ENCODE measurements at regions not wholly inside any gene's neighbourhood (a gene's known extent, or its start where the extent isn't known, plus 50 kb on each side); places are given as distances from the start of the nearest gene placed in this dataset.
"Not testable (repeated sequence)": the region's sequence is repeated elsewhere in the genome, so short reads cannot be mapped to it uniquely, and the experiment has no call there.

DNA sequence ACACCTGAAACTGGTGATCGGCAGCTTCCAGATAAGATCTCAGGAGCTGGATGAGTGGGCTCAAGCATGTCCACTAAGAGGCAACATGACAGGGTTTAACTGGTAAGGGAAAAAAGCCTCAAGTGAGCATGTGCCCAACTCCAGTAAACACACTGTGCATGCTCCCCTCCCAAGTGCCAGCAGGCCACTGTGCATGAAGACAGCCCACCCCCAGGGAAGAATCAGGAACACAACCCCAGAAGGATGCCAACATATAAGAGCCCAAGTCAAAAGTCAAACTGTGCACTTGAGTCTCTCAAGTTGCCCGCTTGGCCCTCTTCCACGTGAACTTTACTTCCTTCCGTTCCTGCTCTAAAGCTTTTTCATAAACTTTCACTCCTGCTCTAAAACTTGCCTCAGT, 311.3 kb upstream of the PRKD1 start:
- Mint-ChIP-seq H3K27me3 (no peaks in the 10 kb centered on the region), H3K36me3 (ENCODE audit: low read depth) (no peaks in the 10 kb centered on the region), H3K27ac (no peak overlapping the region), H3K4me1 (ENCODE audit: low read depth) (no peaks in the 10 kb centered on the region), H3K9me3 (no peaks in the 10 kb centered on the region), H3K4me3 (no peak overlapping the region)
- DNase-seq: no peak

DNA sequence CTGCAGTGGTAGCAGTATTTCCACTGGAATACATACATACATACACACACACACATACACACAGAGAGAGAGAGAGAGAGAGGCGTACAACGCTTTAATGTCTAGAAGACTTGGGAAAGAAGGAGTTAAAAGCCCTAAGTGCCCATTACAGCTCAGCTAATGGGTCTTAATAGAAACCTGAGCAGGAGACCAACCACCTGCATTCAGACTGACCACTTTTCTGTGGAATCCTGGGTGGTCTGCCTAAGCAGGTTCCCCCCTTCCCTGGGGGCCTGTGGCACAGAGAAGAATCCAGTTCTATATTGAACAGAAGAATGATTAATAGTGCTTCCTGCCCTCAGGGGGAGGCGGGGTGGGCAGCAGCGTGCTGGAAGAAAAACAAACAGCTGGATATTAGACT, 312.4 kb upstream of the PRKD1 start:
- H3K36me3 Mint-ChIP-seq (ENCODE audit: low read depth): no peaks in the 10 kb centered on the region
- no peaks in the 10 kb centered on the region for H3K9me3 Mint-ChIP-seq
- no peak overlapping the region for H3K4me3 Mint-ChIP-seq
- H3K27ac Mint-ChIP-seq: no peak overlapping the region
- H3K4me1 Mint-ChIP-seq (ENCODE audit: low read depth): no peaks in the 10 kb centered on the region
- H3K27me3 Mint-ChIP-seq: no peaks in the 10 kb centered on the region
- DNase-seq: no peak

DNA sequence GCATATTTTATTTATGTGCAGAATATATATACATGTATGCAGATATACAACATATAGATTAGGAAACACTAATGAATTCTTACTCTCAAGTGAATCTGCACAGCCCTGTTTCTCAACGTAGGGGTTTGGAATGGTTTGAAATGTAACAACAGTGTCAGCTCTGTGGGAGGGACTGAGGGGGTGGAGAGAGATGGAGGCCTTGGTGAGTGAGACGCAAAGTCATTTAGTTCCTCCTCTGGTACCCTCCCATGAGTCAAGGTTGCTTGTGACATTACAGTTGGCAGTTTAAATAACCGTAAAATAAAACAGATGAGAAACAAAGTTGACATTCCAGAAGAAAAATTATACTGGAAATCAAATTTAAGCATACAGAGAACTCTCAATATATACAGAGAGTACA, 313.0 kb upstream of the PRKD1 start:
- Mint-ChIP-seq H3K4me3 (no peak overlapping the region), H3K4me1 (ENCODE audit: low read depth) (no peaks in the 10 kb centered on the region), H3K27me3 (no peaks in the 10 kb centered on the region), H3K9me3 (no peaks in the 10 kb centered on the region), H3K36me3 (ENCODE audit: low read depth) (no peaks in the 10 kb centered on the region), H3K27ac (no peak overlapping the region)
- DNase-seq: no peak

DNA sequence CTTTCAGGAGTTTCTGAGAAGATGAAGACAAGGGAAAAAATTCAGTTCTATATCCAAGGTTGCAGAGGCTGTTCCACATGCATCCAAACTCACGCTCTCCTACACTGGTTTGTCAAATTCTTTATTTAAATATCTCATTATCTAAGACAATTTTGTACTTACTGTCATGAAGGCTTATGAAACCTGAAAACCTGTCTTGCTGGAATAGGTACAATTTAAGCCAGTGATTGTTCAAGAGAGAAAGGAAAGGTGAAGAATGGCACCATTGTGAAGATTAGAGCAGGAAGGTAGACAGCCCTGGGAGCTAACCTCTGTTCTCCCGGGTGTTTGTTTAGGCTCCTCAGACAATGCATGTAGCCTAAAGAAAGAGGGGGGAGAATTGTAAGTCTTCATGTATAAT, 315.1 kb upstream of the PRKD1 start:
- H3K36me3 Mint-ChIP-seq (ENCODE audit: low read depth): no peaks in the 10 kb centered on the region
- DNase-seq: no peak
- no peak overlapping the region for H3K4me3 Mint-ChIP-seq
- no peak overlapping the region for H3K27ac Mint-ChIP-seq
- H3K9me3 Mint-ChIP-seq: no peaks in the 10 kb centered on the region
- no peaks in the 10 kb centered on the region for H3K27me3 Mint-ChIP-seq
- no peaks in the 10 kb centered on the region for H3K4me1 Mint-ChIP-seq (ENCODE audit: low read depth)

DNA sequence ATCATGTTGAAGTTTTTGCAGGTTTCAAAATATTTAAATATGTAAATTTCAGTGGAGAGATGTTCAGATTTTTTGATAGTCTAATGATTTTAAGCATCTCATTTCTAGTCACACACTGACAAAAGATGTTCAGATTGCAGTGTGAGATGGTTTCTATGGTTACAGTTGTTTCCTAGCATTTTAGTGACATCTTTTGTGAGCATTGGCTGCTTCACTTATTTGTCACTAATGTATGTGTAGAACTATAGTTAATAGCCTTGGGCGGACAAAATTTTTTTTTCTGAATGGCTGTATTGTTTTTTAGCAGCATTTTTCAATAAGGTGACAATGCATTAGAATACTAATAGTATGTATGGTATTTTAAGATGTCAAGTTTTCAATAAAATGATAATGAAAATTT, 315.6 kb upstream of the PRKD1 start:
- Mint-ChIP-seq H3K4me3 (no peak overlapping the region), H3K27me3 (no peaks in the 10 kb centered on the region), H3K27ac (no peak overlapping the region), H3K4me1 (ENCODE audit: low read depth) (no peaks in the 10 kb centered on the region), H3K9me3 (no peaks in the 10 kb centered on the region), H3K36me3 (ENCODE audit: low read depth) (no peaks in the 10 kb centered on the region)
- no peak for DNase-seq

DNA sequence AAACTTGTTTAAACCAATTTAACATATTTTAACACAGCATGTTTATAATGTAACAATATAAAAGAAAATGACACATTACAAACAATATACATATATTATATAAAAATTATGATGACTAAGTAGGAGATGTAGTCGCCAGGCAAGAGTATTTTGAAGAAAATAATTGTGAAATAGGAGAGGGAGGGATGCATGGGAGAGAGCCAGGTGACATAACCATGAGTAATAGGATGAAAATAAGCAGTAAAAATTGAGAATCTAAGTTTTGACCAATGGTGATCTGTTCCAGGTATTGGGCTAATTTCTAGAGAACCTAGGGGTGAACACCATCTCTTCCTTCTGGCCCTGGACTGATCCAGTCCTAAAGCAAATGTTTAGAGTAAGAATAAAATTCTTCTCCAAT, 315.2 kb upstream of the G2E3 start:
- no peak for DNase-seq
- Mint-ChIP-seq H3K4me1 (ENCODE audit: low read depth) (no peaks in the 10 kb centered on the region), H3K27ac (no peak overlapping the region), H3K27me3 (no peaks in the 10 kb centered on the region), H3K36me3 (ENCODE audit: low read depth) (no peaks in the 10 kb centered on the region), H3K4me3 (no peak overlapping the region), H3K9me3 (no peaks in the 10 kb centered on the region)

DNA sequence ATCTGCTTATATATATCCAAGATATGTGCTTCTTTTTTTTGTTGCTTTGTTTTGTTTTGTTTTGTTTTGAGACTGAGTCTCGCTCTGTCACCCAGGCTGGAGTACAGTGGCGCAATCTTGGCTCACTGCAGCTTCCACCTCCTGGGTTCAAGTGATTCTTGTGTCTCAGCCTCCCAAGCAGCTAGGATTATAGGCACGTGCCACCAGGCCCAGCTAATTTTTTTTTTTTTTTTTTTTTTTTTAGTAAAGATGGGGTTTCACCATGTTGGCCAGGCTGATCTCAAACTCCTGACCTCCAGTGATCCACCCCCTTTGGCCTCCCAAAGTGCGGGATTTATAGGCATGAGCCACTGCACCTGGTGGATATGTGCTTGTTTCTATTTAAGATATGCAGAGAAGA, 314.6 kb upstream of the G2E3 start:
- not testable (repeated sequence) for H3K9me3 Mint-ChIP-seq; H3K36me3 Mint-ChIP-seq (ENCODE audit: low read depth); H3K4me3 Mint-ChIP-seq; H3K27me3 Mint-ChIP-seq; H3K27ac Mint-ChIP-seq; H3K4me1 Mint-ChIP-seq (ENCODE audit: low read depth); DNase-seq

DNA sequence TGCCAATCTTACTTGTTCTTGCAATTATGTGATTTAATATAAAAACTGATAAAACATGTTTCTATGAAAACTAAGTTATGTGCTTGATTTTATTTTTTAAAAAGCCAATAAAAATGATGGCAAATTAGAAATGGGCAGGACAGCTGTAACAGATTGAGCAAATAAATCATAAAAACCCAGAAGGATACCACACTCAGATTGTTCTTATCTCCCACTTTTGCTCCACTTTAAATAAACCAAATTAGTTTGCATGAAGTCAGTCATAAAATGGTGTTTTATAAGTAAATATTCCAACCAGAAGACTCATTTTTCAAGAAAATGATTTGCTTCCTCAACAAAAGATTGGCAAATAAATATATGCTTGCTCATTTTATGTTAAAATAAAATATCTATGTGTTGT, 307.9 kb upstream of the G2E3 start:
- H3K27ac Mint-ChIP-seq: no peak overlapping the region
- peaks cover 2% of the 10 kb centered on the region for H3K9me3 Mint-ChIP-seq
- no peaks in the 10 kb centered on the region for H3K36me3 Mint-ChIP-seq (ENCODE audit: low read depth)
- no peaks in the 10 kb centered on the region for H3K4me1 Mint-ChIP-seq (ENCODE audit: low read depth)
- no peak overlapping the region for H3K4me3 Mint-ChIP-seq
- DNase-seq: no peak
- H3K27me3 Mint-ChIP-seq: no peaks in the 10 kb centered on the region

DNA sequence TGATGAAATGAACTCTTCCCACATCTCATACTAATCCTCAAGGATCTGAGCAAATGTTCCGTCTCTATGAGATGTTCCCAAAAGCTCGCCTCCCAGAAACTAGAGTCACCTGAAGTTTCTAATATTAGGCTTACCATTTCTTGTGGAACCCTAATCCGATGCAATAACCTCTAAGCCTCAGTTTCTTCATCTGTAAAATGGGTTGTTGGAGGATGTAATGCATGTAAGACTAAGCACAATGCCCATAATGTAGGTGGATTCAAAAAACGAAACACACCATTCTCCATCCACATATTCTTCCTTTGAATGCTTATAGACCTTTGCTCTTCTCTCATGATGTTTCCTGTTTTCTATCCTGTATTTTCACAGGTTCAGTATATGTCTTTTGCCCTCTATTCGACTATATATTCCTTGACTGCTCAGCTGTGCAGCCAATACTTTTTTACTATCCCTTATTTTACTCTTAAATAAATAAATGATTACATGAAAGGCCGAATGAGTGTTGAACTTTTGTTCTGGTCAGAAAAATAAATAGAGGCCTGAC, 307.3 kb upstream of the G2E3 start:
- H3K4me1 Mint-ChIP-seq (ENCODE audit: low read depth): no peaks in the 10 kb centered on the region
- no peaks in the 10 kb centered on the region for H3K36me3 Mint-ChIP-seq (ENCODE audit: low read depth)
- no peak overlapping the region for H3K4me3 Mint-ChIP-seq
- DNase-seq: no peak
- peaks cover 3% of the 10 kb centered on the region for H3K9me3 Mint-ChIP-seq
- H3K27me3 Mint-ChIP-seq: peaks cover 3% of the 10 kb centered on the region
- no peak overlapping the region for H3K27ac Mint-ChIP-seq

DNA sequence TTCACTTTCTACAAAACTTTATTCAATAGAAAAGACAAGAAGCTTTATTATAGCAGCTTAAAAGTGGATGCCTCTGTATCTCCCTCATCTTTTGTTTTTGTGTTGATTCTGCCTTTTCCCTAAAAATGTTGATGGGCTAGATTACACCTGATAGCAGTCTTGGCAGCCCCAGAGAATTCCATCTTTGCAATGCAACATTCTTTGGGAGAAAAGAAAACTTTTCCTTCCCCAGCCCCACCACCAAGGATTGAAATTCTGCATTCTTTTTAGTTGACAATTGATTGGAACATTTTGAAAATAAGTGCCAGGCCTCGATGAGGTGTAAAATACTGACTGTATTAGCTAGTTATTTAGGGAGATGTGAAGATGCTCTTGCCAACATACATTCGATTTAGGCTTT, 306.8 kb upstream of the G2E3 start:
- Mint-ChIP-seq H3K4me3 (no peak overlapping the region), H3K36me3 (ENCODE audit: low read depth) (no peaks in the 10 kb centered on the region), H3K27ac (no peak overlapping the region), H3K9me3 (peaks cover 3% of the 10 kb centered on the region), H3K4me1 (ENCODE audit: low read depth) (no peaks in the 10 kb centered on the region), H3K27me3 (peaks cover 5% of the 10 kb centered on the region)
- DNase-seq: no peak

DNA sequence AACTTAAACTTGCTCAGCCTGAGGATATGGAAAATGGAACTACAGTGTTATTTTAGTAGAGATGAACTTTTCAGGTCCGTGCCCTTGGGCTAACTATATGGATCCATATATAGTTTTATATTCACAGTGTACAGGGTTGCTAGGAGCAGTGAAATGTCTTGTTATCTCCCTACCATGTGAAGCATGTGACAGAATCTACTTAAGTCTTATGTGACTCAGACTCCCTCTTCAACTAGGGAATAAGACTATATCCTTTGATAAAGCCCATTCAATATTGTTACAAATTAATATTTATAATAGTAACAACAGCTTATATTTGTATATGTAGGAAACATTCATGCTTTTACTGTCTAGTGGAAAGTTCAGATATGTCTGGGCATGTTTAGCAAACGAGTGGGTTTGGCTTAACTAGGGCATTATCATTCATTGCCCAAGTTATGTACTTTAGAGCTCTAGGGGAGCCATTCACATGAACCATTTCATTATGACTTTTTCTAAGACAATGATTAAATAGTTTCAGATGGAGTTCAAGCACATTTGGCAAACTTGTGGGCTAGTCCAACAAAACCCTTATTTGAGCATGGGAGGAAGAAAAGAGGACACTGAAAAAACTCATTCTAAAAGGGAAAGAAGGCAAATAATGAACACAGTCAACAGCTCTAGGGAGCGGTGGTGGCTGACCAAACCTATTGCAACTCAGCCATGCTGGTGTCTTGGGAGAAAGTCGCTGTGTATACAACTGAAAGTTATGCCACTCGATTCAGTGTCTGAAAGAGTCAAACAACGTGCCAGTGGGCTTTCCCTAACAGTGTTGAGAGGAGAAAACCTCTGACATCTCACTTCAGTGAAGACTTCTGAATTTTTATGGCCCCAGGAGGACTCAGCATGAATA, 305.9 kb upstream of the G2E3 start:
- Mint-ChIP-seq H3K4me3 (no peak overlapping the region), H3K27me3 (peaks cover 5% of the 10 kb centered on the region), H3K4me1 (ENCODE audit: low read depth) (no peaks in the 10 kb centered on the region), H3K36me3 (ENCODE audit: low read depth) (no peaks in the 10 kb centered on the region), H3K27ac (no peak overlapping the region), H3K9me3 (peaks cover 3% of the 10 kb centered on the region)
- no peak for DNase-seq

DNA sequence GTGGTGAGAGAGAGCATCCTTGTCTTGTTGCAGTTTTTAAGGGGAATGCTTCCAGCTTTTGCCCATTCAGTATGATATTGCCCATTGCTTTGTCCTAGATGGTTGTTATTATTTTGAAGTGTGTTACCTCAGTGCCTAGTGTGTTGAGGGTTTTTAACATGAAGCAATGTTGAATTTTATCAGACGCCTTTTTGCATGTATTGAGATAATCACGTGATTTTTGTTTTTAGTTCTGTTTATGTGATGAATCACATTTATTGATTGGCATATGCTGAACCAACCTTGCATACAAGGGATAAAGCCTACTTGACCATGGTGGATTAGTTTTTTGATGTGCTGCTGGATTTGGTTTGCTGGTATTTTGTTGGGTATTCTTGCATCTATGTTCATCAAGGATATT, 302.3 kb upstream of the G2E3 start:
- H3K9me3 Mint-ChIP-seq: peaks cover 3% of the 10 kb centered on the region
- no peaks in the 10 kb centered on the region for H3K4me1 Mint-ChIP-seq (ENCODE audit: low read depth)
- H3K27me3 Mint-ChIP-seq: peaks cover 8% of the 10 kb centered on the region
- DNase-seq: no peak
- no peak overlapping the region for H3K27ac Mint-ChIP-seq
- H3K4me3 Mint-ChIP-seq: no peak overlapping the region
- H3K36me3 Mint-ChIP-seq (ENCODE audit: low read depth): no peaks in the 10 kb centered on the region

DNA sequence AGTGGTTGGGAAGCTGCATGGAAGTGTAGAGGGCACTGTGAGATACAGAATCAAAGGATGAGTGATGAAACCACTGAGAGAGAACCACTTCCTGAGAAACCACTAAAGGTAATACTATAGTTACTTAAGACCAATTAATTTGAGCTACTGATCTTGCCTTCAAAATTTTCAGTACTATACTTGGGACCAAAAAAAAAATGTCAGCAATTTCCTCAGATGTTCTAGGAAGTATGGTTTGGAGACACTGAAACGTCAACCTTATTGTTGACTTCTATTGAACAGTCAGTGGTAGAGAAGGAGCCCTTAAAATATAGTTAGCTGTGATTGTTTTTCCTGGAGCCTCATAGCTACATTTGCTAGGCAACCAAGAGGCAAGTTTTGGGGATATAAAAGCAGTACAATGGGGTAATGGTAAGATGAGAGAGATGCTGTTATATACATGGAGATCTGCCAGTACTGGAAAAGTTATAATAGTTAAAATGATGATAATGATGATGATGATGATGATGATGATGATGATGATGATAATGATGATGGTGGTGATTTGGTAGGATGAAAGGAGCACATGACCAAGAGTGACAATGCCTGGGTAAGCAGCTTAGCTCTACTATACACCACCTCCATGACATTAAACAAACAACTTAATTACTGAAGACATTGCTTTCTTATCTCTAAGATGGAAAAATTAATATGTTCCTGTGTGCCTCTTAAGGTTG, 300.9 kb upstream of the G2E3 start:
- Mint-ChIP-seq H3K4me3 (no peak overlapping the region), H3K27me3 (peaks cover 8% of the 10 kb centered on the region), H3K27ac (no peak overlapping the region), H3K4me1 (ENCODE audit: low read depth) (no peaks in the 10 kb centered on the region), H3K36me3 (ENCODE audit: low read depth) (no peaks in the 10 kb centered on the region), H3K9me3 (peaks cover 3% of the 10 kb centered on the region)
- no peak for DNase-seq

DNA sequence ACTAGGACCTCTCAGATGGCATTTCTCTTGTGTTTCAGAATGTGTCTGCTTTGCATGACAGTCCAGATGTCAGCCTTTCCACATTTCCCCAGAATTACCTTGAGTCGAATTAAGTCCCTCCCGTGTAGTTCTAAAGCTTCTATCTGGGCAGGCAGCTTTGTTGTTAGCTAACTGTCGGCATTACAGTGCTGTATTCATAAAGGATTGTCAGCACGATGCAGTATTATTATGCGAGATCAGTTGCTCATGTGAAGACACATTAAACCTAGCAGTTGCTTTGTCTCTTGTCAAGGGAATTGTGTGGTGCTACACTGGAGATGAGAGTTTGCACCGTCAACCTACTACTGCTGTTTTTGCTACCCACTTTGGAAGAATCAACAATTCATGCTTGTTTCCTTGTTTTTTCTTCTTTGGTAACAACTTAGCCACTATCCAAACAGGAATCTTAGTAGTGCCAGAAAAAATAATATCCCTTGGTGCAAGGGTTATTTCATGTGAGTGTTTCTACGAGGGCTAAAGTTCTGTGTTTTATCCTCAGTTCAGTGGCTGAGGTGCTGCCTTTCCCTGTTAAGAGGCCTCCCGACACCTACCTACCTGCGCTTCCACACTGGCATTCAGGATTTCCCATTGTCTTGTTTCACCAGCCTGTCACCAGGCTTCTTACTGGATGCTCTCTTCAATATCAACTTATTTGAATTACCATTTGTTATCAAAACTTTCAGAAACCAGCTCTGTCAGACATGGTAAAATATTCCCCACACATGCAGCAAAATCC, 297.9 kb upstream of the G2E3 start:
- Mint-ChIP-seq H3K27ac (no peak overlapping the region), H3K9me3 (peaks cover under 1% of the 10 kb centered on the region), H3K4me1 (ENCODE audit: low read depth) (no peaks in the 10 kb centered on the region), H3K4me3 (no peak overlapping the region), H3K36me3 (ENCODE audit: low read depth) (no peaks in the 10 kb centered on the region), H3K27me3 (peaks cover 8% of the 10 kb centered on the region)
- no peak for DNase-seq

All from activated T-cell treated with anti-CD3 and anti-CD28 coated beads, Interleukin-2, amount 50 U/mL, for 24 hours (primary cell).